Suprapubic skin (tissue), 4 donors: ENCODE measurements at regions not wholly inside any gene's neighbourhood (a gene's known extent, or its start where the extent isn't known, plus 50 kb on each side); places are given as distances from the start of the nearest gene placed in this dataset.

Experiments used
- CTCF ChIP-seq, 2 donors: fragments of 200-600 bp in 1 of 2; fragments of 450-650 bp in 1 of 2; sonication (generic) in 1 of 2; IDR thresholded peaks; one replicate each; pipeline ENCODE4 v1.5.1; 2016 to 2019; ENCODE audit warnings: antibody characterized with exemption in 2 of 2, mild to moderate bottlenecking in 1 of 2, moderate library complexity in 1 of 2
- POLR2A ChIP-seq, 2 donors: fragments of 450-650 bp; IDR thresholded peaks; one replicate each; pipeline ENCODE4 v1.6.1; 2017; ENCODE audit warnings: antibody characterized with exemption in 2 of 2, mild to moderate bottlenecking in 2 of 2, moderate library complexity in 2 of 2
- POLR2AphosphoS5 ChIP-seq, 3 donors: sonication (generic); formaldehyde crosslinking; IDR thresholded peaks; one replicate each; pipeline ENCODE4 v1.6.1; 2017; ENCODE audit warnings: antibody characterized with exemption in 3 of 3

- no peak for TF ChIP-seq CTCF (IDR thresholded peaks at IDR 0.05)
- no peak for TF ChIP-seq POLR2A (IDR thresholded peaks at IDR 0.05)
- TF ChIP-seq POLR2AphosphoS5 (IDR thresholded peaks at IDR 0.05): no peak
These were observed 535.0 kb upstream of the NRP1 start for GRCh38 chr10:33869481-33869880.
